Rectal smooth muscle tissue (tissue), 1 donor: ENCODE measurements at regions not wholly inside any gene's neighbourhood (a gene's known extent, or its start where the extent isn't known, plus 50 kb on each side); places are given as distances from the start of the nearest gene placed in this dataset.

Experiments used
- H3K27ac ChIP-seq: one replicate; pipeline ENCODE4 v1.7.0; 2013; ENCODE audit warnings: low read depth, low read length, inconsistent platforms
- H3K27me3 ChIP-seq: one replicate; pipeline ENCODE4 v1.7.0; 2013; ENCODE audit warnings: low read length; ENCODE audit not compliant: control insufficient read depth, insufficient read depth
- H3K36me3 ChIP-seq: one replicate; pipeline ENCODE4 v1.7.0; 2013; ENCODE audit warnings: low read length; ENCODE audit not compliant: control insufficient read depth, insufficient read depth
- H3K4me1 ChIP-seq: one replicate; pipeline ENCODE4 v1.7.0; 2013; ENCODE audit warnings: low read length; ENCODE audit not compliant: control insufficient read depth, insufficient read depth
- H3K4me3 ChIP-seq: one replicate; pipeline ENCODE4 v1.7.0; 2013; ENCODE audit warnings: low read length
- H3K9ac ChIP-seq: one replicate; pipeline ENCODE4 v1.7.0; 2013; ENCODE audit warnings: low read length

- Histone ChIP-seq H3K4me3 (no peak overlapping the region), H3K27me3 (no peaks in the 10 kb centered on the region), H3K27ac (no peak overlapping the region), H3K9ac (no peak overlapping the region), H3K4me1 (no peaks in the 10 kb centered on the region), H3K36me3 (no peaks in the 10 kb centered on the region)
These were observed 91.6 kb upstream of the MAP4K3 start for GRCh38 chr2:39528701-39529100.

DNA sequence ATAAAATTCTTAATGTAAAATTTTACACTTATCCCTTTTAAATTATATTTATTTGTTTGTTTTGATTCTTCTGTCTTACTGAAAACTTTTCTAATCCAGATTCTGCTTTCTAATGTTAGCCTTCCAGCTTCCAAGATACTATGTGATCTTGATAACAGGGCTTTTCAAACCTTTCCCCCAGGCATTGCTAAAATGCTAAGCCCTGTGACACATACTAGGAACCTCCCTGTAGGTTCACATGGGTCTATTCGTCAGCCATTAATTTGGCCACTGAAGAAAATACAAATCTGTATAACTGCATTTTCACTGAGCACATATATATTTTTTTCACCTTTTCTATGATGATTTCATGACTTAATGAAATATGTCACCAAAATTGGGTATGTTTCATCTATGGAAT is 92.8 kb upstream of the MAP4K3 start:
- Histone ChIP-seq H3K36me3 (no peaks in the 10 kb centered on the region), H3K9ac (no peak overlapping the region), H3K27ac (no peak overlapping the region), H3K4me1 (no peaks in the 10 kb centered on the region), H3K27me3 (no peaks in the 10 kb centered on the region), H3K4me3 (no peak overlapping the region)

DNA sequence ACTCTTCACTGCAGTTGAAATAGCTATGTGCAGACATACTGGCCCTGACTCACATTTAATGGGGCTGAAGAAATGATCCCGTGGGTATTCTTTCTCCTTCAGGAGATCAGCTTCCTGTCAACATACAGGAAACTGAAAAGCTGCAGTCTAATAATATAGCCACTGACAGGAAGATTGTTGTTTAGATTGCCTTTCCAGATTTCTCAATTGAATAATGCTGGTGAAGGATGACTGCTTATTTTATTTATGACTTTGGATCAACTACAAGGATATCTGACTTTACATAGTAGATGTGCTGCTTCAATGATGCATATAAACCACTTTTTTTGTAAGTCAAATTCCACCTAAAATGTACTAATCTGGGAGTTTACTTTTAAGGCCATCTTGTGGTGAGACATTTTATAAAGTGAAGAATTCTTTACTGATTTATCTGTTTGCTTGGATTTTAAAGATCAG is 93.4 kb upstream of the MAP4K3 start:
- Histone ChIP-seq H3K4me1 (no peaks in the 10 kb centered on the region), H3K4me3 (no peak overlapping the region), H3K27ac (no peak overlapping the region), H3K9ac (no peak overlapping the region), H3K27me3 (no peaks in the 10 kb centered on the region), H3K36me3 (no peaks in the 10 kb centered on the region)

DNA sequence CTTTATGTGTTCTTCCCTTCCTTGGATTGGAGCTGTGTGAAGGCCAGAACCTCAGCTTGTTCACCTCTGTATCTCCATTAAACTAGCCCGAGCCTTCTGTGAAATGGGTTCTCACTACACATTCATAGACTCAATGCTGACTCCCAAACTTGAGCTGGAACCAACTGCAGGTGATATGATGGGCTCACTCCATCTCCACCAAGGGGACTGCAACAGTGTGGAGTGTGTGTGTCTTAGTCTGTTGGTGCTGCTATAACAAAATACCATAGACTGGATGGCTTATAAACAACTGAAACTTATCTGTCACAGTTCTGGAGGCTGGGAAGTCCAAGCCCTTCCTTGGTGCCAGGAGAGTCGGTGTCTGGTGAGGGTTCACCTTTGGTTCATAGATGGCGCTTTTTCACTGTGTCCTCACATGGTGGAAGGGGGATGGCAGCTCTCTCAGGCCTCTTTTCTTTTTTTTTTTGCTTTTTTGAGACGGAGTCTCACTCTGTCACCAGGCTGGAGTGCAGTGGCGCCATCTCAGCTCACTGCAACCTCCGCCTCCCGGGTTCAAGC is 94.2 kb upstream of the MAP4K3 start:
- Histone ChIP-seq H3K4me1 (no peaks in the 10 kb centered on the region), H3K27me3 (no peaks in the 10 kb centered on the region), H3K27ac (no peak overlapping the region), H3K9ac (no peak overlapping the region), H3K4me3 (no peak overlapping the region), H3K36me3 (no peaks in the 10 kb centered on the region)

DNA sequence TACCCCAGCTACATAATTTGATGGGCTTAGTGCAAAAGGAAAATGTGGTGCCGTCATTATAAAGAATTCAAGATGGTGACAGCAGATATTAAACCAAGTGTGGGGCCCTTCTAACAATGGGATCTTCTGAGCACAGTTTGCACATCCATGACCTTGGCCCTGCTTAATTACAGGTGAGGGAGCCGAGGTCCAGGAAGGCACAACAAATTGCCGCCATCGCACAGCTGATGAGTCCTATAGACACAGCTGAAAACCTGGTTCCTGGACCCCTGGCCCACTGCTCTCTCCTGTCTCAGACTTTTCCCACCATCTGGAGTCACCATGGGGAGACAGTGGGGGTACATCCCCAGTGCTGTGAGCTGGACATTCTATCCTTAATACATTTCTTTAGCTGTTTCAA is 95.8 kb upstream of the MAP4K3 start:
- Histone ChIP-seq H3K27me3 (no peaks in the 10 kb centered on the region), H3K4me1 (no peaks in the 10 kb centered on the region), H3K36me3 (no peaks in the 10 kb centered on the region), H3K4me3 (no peak overlapping the region), H3K27ac (no peak overlapping the region), H3K9ac (no peak overlapping the region)

DNA sequence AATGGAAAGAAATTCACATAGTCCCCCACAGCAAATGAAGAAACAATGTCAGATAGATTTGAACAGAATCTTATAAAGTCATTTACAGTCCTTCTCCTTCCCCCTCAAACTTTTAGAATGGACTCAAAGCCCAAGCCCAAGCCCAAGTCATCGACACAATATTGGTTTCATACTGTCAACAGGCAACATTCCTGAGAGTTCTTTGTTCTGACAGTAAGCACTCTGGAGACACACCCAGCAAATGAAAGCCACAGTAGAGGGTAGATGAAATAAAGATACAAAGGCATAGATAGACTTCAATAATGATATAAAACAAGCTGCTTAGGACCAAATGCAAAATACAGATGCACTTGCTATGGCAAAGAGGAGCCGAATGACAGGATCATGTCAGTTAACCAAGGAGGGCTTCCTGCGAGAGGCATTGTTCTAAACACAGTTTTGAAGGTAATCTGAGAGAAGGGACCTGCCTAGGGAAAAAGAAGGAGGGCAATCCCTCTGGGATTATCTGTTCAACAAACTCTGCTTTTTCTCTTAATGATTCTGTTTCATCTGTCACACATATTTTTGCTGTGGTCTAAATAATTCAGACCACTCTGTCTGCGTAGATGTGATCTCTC is 97.1 kb upstream of the MAP4K3 start:
- H3K27ac ChIP-seq: no peak overlapping the region
- no peaks in the 10 kb centered on the region for H3K4me1 ChIP-seq
- H3K4me3 ChIP-seq: no peak overlapping the region
- H3K36me3 ChIP-seq: no peaks in the 10 kb centered on the region
- no peaks in the 10 kb centered on the region for H3K27me3 ChIP-seq
- H3K9ac ChIP-seq: no peak overlapping the region

DNA sequence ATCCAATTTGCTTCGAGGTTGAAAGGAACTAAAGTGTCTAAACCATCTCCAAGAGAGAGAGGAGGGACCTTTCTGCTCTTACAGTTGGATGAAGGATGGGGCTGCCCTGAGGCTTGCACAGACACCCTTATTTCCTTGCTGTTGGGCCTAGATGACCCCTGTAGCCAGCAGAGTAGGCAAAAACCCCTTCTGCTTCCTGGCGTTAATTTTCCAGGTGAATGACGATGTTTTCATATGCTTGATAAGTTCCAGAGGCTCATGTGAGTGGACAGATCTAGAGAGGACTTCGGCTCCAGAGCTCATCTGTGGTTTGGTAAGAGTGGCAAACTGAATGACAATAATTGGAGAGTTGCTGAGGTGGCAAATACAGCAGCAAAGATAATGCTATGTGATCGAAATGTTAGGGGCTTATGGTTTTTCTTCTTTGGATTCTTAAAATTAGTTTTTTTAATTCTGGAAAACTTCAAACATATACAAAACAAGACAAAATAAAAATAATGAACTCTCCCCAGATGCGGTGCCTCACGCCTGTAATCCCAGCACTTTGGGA is 98.6 kb upstream of the MAP4K3 start:
- Histone ChIP-seq H3K9ac (no peak overlapping the region), H3K36me3 (no peaks in the 10 kb centered on the region), H3K27ac (no peak overlapping the region), H3K27me3 (no peaks in the 10 kb centered on the region), H3K4me1 (no peaks in the 10 kb centered on the region), H3K4me3 (no peak overlapping the region)

GRCh38 chr2:39537150-39537549 is 100.1 kb upstream of the MAP4K3 start:
- Histone ChIP-seq H3K9ac (no peak overlapping the region), H3K36me3 (no peaks in the 10 kb centered on the region), H3K27ac (no peak overlapping the region), H3K4me1 (no peaks in the 10 kb centered on the region), H3K27me3 (no peaks in the 10 kb centered on the region), H3K4me3 (no peak overlapping the region)

DNA sequence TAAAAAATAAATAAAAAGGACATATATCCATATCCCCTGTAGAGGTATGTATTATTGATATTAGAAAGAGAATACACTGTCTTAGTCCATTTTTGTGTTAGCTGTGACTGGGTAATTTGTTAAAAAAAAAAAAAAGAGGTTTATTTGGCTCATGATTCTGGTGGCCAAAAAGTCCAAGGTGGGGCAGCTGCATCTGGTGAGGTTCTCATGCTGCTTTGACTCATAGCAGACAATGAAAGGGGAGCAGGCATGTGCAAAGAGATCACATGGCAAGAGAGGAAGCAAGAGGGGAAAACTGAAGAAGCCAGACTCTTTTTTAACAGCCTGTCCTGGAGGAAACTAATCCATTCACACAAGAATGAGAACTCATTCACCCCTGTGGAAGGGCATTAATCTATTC is 101.6 kb upstream of the MAP4K3 start:
- H3K4me3 ChIP-seq: no peak overlapping the region
- H3K27me3 ChIP-seq: no peaks in the 10 kb centered on the region
- H3K36me3 ChIP-seq: no peaks in the 10 kb centered on the region
- no peak overlapping the region for H3K27ac ChIP-seq
- no peaks in the 10 kb centered on the region for H3K4me1 ChIP-seq
- no peak overlapping the region for H3K9ac ChIP-seq

DNA sequence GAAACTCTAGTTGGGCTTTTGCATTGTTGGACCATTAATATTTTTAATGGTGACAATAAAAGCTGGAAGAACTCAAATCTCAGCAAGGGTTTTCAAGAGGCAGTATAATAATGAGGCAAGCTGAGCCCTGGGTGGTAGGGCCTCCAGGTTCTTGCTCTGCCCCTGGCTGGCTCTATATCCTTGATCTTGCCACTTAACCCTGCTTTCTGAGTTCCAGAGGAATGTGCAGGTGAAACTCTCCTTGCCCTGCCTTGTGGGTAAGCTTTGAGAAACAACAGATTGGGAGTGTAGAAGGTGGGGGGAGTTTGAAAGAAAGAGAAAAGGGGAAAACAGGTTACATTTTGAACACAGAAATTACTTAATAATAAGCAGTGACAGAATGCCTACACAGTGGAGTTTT is 103.3 kb upstream of the MAP4K3 start:
- H3K4me3 ChIP-seq: no peak overlapping the region
- no peaks in the 10 kb centered on the region for H3K36me3 ChIP-seq
- H3K9ac ChIP-seq: no peak overlapping the region
- H3K27ac ChIP-seq: no peak overlapping the region
- no peaks in the 10 kb centered on the region for H3K4me1 ChIP-seq
- H3K27me3 ChIP-seq: no peaks in the 10 kb centered on the region

- Histone ChIP-seq H3K27me3 (no peaks in the 10 kb centered on the region), H3K27ac (no peak overlapping the region), H3K9ac (no peak overlapping the region), H3K4me1 (no peaks in the 10 kb centered on the region), H3K36me3 (no peaks in the 10 kb centered on the region), H3K4me3 (no peak overlapping the region)
These were observed 104.2 kb upstream of the MAP4K3 start for GRCh38 chr2:39541011-39541930.

- Histone ChIP-seq H3K4me3 (no peak overlapping the region), H3K27me3 (no peaks in the 10 kb centered on the region), H3K27ac (no peak overlapping the region), H3K4me1 (no peaks in the 10 kb centered on the region), H3K36me3 (no peaks in the 10 kb centered on the region), H3K9ac (no peak overlapping the region)
These were observed 105.4 kb upstream of the MAP4K3 start for GRCh38 chr2:39542523-39542922.
